ENCODE measurements at regions not wholly inside any gene's neighbourhood (a gene's known extent, or its start where the extent isn't known, plus 50 kb on each side); places are given as distances from the start of the nearest gene placed in this dataset.

DNA sequence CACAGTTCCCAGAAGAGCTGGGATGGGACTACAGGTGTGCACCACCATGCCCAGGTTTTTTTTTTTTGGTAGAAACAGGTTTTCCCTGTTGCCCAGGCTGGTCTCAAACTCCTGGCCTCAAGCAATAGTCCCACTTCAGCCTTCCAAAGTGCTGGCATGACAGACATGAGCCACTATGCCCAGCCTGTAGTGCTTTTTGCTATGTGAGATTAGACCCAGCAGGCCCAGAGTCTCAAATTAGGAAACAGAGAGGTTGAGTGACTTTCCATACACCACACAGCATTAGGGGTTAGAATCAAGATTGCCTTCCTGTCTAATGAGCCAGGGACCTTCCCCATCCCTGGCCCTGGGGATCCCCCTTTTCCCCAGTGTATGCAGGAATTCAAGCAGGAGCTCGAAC lies 90.8 kb upstream of the KCTD7 start:
- TF ChIP-seq POLR2AphosphoS5 (IDR thresholded peaks at IDR 0.05; ENCODE audit: low read depth, low read length) (no peak), SIN3A (IDR thresholded peaks at IDR 0.05; ENCODE audit: borderline replicate concordance, insufficient read depth, low read length) (no peak), TAF1 (IDR thresholded peaks at IDR 0.05; ENCODE audit: borderline replicate concordance, insufficient read depth, low read length) (no peak), FOXP2 (optimal IDR thresholded peaks at IDR 0.05; ENCODE audit: borderline replicate concordance, extremely low read depth, extremely low read length, insufficient read depth) (no peak)
- TF ChIP-seq, protein P1, sequence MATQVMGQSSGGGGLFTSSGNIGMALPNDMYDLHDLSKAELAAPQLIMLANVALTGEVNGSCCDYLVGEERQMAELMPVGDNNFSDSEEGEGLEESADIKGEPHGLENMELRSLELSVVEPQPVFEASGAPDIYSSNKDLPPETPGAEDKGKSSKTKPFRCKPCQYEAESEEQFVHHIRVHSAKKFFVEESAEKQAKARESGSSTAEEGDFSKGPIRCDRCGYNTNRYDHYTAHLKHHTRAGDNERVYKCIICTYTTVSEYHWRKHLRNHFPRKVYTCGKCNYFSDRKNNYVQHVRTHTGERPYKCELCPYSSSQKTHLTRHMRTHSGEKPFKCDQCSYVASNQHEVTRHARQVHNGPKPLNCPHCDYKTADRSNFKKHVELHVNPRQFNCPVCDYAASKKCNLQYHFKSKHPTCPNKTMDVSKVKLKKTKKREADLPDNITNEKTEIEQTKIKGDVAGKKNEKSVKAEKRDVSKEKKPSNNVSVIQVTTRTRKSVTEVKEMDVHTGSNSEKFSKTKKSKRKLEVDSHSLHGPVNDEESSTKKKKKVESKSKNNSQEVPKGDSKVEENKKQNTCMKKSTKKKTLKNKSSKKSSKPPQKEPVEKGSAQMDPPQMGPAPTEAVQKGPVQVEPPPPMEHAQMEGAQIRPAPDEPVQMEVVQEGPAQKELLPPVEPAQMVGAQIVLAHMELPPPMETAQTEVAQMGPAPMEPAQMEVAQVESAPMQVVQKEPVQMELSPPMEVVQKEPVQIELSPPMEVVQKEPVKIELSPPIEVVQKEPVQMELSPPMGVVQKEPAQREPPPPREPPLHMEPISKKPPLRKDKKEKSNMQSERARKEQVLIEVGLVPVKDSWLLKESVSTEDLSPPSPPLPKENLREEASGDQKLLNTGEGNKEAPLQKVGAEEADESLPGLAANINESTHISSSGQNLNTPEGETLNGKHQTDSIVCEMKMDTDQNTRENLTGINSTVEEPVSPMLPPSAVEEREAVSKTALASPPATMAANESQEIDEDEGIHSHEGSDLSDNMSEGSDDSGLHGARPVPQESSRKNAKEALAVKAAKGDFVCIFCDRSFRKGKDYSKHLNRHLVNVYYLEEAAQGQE (IDR thresholded peaks at IDR 0.05; ENCODE audit: insufficient read depth in 1 of 2, low read depth in 2 of 2, low read length in 2 of 2): no peak
